ENCODE measurements at regions not wholly inside any gene's neighbourhood (a gene's known extent, or its start where the extent isn't known, plus 50 kb on each side); places are given as distances from the start of the nearest gene placed in this dataset.

DNA sequence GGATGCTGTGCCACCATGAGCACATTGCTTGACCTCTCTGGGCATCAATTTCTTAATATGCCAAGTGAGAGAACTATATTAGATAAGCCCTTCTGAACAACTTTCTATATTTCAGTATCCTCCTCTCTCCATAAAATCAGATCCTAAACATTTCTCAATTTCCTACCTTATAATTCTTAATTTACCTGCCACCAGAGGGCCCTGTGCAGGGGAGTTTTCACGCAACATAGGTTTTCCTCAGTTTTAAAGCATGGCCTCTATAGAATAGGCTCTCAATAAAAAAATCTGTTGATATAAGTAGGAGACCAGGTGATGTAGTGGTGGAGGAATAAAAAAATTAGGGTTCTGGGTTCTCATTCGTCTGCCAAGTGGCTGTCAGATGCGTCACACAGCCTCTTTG lies 83.7 kb upstream of the DBX1 start:
- H3K4me1 Mint-ChIP-seq (ENCODE audit: low read depth in 2 of 2): no peaks in the 10 kb centered on the region
- no peak for ATAC-seq (replicated peaks)
- H3K9me3 Mint-ChIP-seq: peaks cover 0 to 3% of the 10 kb centered on the region in 2 donors
- H3K27me3 Mint-ChIP-seq: peaks cover 28 to 59% of the 10 kb centered on the region in 2 donors
- H3K4me3 Mint-ChIP-seq: no peak overlapping the region
- no peak for DNase-seq
- no peak overlapping the region for H3K27ac Mint-ChIP-seq
- H3K36me3 Mint-ChIP-seq (ENCODE audit: insufficient read depth): no peaks in the 10 kb centered on the region

DNA sequence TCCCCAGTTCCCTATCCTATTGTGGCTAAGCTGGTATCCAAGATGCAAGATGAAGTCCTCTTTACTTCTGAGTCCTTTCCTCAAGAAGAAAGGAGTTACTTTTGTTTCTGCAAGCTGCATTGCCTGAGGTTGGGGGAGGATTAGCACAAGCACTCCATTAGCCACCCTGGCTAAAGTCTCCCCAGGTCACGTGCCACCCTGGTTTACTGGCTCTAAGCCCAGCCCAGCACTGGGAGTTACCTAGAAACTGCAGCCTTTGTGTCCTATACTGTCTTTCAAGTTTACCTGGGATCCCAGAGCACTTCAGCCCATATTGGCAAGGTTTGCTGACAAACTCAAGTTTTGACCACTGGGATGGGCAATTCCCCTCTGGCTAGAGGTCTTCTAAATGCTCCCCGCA lies 78.4 kb upstream of the DBX1 start:
- no peaks in the 10 kb centered on the region for H3K4me1 Mint-ChIP-seq (ENCODE audit: low read depth in 2 of 2)
- peaks cover 13 to 30% of the 10 kb centered on the region in 2 donors for H3K27me3 Mint-ChIP-seq
- no peak overlapping the region for H3K27ac Mint-ChIP-seq
- ATAC-seq (replicated peaks) (no peak), DNase-seq (no peak)
- H3K36me3 Mint-ChIP-seq (ENCODE audit: insufficient read depth): no peaks in the 10 kb centered on the region
- H3K4me3 Mint-ChIP-seq: no peak overlapping the region
- peaks cover 0 to 5% of the 10 kb centered on the region in 2 donors for H3K9me3 Mint-ChIP-seq

DNA sequence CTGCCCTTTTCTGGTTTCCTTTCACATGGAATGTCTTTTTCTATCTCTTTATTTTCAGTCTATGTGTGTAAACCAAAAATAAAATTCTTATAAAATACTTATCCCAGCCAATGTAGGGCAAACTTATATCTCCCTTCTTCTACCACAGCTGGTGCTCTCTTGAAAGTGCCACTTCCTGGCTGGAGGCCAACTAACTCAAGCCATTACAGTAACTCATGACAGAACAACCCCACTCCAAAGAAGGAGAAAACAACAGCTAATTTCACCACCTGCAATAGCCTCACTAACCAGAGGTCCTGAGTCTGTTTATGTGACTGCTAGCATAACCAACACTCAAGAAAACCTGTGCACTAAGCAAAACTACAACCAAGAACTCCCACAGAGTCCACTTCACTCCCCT lies 74.9 kb upstream of the DBX1 start:
- DNase-seq: no peak
- Mint-ChIP-seq H3K4me1 (ENCODE audit: low read depth in 2 of 2) (no peaks in the 10 kb centered on the region), H3K36me3 (ENCODE audit: insufficient read depth) (no peaks in the 10 kb centered on the region), H3K9me3 (peaks cover 0 to 8% of the 10 kb centered on the region in 2 donors), H3K27me3 (peaks cover 0 to 9% of the 10 kb centered on the region in 2 donors), H3K4me3 (no peak overlapping the region), H3K27ac (no peak overlapping the region)
- ATAC-seq (replicated peaks): no peak

DNA sequence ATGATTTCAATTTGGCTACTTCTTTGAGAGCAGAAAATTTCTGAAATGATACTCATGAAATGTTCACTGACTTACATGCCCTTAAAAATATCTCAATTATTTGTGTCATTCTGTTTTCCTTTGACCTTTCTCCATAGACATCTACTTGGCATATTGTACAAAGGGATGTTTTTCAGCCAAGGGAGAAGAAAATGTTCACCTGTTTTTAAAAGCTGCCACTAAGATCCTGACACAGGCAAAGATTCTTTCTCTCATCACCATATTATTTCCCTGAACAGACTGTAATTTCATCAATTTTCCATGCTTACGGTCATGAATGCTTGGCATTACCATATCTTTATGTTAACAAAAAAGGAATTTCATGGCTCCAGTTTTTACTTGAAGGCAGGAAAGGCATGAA lies 67.4 kb upstream of the DBX1 start:
- Mint-ChIP-seq H3K36me3 (ENCODE audit: insufficient read depth) (no peaks in the 10 kb centered on the region), H3K4me3 (no peak overlapping the region), H3K9me3 (peaks cover 7 to 8% of the 10 kb centered on the region in 2 donors), H3K4me1 (ENCODE audit: low read depth in 2 of 2) (no peaks in the 10 kb centered on the region), H3K27ac (no peak overlapping the region), H3K27me3 (peaks cover 12 to 16% of the 10 kb centered on the region in 2 donors)
- ATAC-seq (replicated peaks): no peak
- no peak for DNase-seq

DNA sequence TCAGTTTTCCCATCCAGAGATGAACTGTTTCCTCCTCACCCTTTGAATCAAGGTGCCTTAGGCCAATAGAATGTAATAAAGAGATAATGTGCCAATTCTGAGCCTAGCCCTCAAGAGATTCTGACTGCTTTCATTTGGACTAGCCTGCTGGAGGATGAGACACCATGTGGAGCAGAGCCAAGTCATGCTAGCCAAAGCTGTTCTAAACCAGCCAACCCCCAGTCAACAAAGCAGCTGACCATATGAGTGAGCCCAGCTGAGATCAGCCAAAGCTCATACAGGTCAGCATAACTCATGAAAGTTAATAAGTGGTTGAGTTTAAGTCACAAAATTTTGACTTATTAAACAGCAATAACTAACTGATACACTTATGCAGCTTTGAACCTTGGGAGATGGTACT lies 66.7 kb upstream of the DBX1 start:
- ATAC-seq (replicated peaks) (no peak), DNase-seq (no peak)
- peaks cover 7 to 8% of the 10 kb centered on the region in 2 donors for H3K9me3 Mint-ChIP-seq
- no peak overlapping the region for H3K27ac Mint-ChIP-seq
- H3K4me1 Mint-ChIP-seq (ENCODE audit: low read depth in 2 of 2): no peaks in the 10 kb centered on the region
- H3K27me3 Mint-ChIP-seq: peaks cover 12 to 16% of the 10 kb centered on the region in 2 donors
- no peak overlapping the region for H3K4me3 Mint-ChIP-seq
- no peaks in the 10 kb centered on the region for H3K36me3 Mint-ChIP-seq (ENCODE audit: insufficient read depth)

DNA sequence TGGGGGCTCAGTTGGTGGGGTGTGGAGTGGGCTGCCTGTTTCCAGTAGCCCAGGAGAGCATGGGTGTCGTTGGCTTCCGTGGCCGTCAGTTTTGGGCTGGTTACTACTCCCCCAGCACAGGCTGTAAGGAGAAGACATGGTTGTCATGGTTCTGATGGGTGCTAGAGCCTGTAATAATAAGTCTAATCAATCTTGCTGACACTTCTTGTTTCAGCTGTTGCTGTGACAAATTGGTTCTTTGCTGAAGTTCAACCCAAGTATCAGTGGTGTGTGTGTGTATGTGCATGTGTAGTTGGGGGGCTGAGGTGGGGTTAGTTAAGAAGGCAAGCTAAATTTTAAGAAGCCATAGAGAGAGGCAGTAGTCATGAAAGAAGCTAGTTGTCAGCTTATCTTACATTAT lies 61.3 kb upstream of the DBX1 start:
- no peak for ATAC-seq (replicated peaks)
- H3K4me1 Mint-ChIP-seq (ENCODE audit: low read depth in 2 of 2): no peaks in the 10 kb centered on the region

DNA sequence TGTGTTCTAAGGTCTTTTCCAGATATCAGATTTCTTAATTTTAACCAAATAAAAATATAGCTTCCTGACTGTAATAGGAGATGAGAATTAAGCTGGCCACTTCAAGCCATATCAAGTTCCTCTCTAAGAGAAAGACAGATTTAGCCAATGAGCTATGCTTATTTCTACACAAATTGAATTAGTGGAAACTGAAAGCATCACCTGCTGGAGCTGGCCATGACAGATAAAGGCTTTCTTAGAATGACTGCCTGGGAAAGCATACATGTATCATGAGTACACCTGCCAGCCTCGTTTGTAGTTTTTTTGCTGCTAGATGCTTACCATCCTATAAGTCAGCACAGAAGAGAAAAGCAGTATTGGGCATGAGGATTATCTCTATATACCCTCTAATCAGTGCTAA lies 53.5 kb upstream of the DBX1 start:
- no peaks in the 10 kb centered on the region for H3K36me3 Mint-ChIP-seq (ENCODE audit: insufficient read depth)
- DNase-seq (no peak), ATAC-seq (replicated peaks) (no peak)
- H3K4me1 Mint-ChIP-seq (ENCODE audit: low read depth in 2 of 2): no peaks in the 10 kb centered on the region
- no peaks in the 10 kb centered on the region for H3K9me3 Mint-ChIP-seq
- no peak overlapping the region for H3K4me3 Mint-ChIP-seq
- no peak overlapping the region for H3K27ac Mint-ChIP-seq
- H3K27me3 Mint-ChIP-seq: peaks cover 21 to 23% of the 10 kb centered on the region in 2 donors

More for the DNA sequence above, 61.3 kb upstream of the DBX1 start:
- Mint-ChIP-seq H3K4me3 (no peak overlapping the region), H3K27me3 (peaks cover 12 to 16% of the 10 kb centered on the region in 2 donors), H3K36me3 (ENCODE audit: insufficient read depth) (no peaks in the 10 kb centered on the region), H3K27ac (no peak overlapping the region), H3K9me3 (no peaks in the 10 kb centered on the region)
- no peak for DNase-seq

DNA sequence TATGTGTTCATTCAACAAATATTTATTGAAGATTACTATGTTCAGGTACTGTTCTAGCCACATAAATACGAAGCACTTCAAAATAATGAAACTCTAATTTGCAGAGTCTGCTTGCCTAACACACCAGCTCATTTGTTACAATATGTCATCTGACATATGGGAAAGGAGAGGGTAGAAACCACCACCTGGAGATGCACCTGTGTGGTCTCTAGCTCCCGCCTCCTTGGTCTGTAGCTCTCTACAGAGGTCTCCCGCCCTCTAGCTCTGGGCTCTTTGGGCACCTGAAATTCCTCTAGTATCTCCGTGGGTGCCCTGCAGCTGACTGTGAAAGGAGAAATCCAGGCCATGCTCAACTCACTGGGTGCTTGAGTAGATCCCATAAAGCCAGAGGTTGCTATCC lies 51.4 kb upstream of the DBX1 start:
- Mint-ChIP-seq H3K27ac (no peak overlapping the region), H3K9me3 (no peaks in the 10 kb centered on the region), H3K4me1 (ENCODE audit: low read depth in 2 of 2) (peaks cover 0 to 2% of the 10 kb centered on the region in 2 donors), H3K27me3 (peaks cover 39 to 44% of the 10 kb centered on the region in 2 donors), H3K4me3 (no peak overlapping the region), H3K36me3 (ENCODE audit: insufficient read depth) (no peaks in the 10 kb centered on the region)
- ATAC-seq (replicated peaks): no peak
- DNase-seq: no peak
